ENCODE measurements at regions not wholly inside any gene's neighbourhood (a gene's known extent, or its start where the extent isn't known, plus 50 kb on each side); places are given as distances from the start of the nearest gene placed in this dataset.

DNA sequence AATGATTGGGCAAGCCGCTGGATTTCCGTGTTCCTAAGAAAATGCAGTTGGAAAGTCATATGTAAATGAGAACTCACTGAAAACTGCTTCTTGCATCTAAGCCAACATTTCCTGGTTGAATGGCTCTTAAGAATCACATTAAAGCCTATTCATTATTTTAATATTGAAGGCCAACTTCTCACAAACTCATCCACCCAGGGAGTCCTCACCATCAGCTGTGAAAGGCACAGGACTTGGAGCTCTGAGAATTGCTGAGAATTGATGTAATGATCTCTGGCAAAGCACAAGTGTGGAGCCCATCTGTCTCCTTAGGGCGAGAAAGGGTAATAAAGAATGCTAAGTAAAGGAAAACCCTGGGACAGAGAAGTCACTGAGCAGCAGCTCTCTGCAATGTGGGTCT lies 55.9 kb upstream of the APCDD1 start:
- DNase-seq (ENCODE audit: low spot score): peak; percentile 26

DNA sequence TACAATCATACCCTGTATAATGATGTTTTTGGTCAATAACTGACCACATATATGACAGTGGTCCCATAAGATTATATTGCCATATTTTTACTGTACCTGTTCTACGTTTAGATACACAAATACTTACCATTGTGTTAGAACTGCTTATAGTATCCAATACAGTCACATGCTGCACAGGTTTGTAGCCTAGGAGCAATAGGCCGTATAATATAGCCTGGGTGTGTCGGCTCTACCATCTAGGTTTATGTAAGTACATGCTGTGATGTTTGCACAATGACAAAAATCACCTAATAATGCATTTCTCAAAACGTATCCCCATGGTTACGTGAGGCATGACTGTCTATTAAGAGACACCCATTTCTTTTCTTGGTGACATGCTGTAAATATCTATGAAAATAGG lies 55.0 kb upstream of the APCDD1 start:
- DNase-seq (ENCODE audit: low spot score): no peak

- no peak for DNase-seq (ENCODE audit: low spot score)
These were observed 53.7 kb upstream of the APCDD1 start for GRCh38 chr18:10400534-10401307.

GRCh38 chr18:10401521-10401920 lies 52.9 kb upstream of the APCDD1 start:
- no peak for DNase-seq (ENCODE audit: low spot score)

- no peak for DNase-seq (ENCODE audit: low spot score)
These were observed 52.5 kb upstream of the APCDD1 start for GRCh38 chr18:10401930-10402329.

- no peak for DNase-seq (ENCODE audit: low spot score)
These were observed 51.4 kb upstream of the APCDD1 start for GRCh38 chr18:10402871-10403559.

- DNase-seq (ENCODE audit: low spot score): no peak
These were observed 50.7 kb upstream of the APCDD1 start for GRCh38 chr18:10403708-10404107.

DNA sequence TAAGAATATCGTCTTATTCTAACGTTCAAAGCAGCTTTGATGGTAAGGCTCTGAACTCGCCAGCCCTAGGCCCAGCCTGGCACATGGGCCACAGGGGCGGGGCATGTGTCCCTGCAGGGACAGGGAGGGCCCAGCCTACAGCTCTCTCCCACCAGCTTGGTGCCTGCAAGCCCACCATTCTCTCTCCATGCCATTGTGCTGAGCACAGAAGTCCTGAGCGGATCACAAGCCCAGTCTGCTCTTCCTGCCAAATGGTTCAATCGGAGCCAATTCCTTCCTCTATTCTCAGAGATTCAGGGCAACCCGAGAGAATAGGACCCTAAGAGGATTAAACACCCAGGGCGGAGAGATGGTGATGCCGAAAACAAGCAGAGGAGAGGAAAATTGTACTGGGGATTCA lies 50.3 kb upstream of the APCDD1 start:
- peak; percentile 14 for DNase-seq (ENCODE audit: low spot score)

Measured in cerebellar cortex (tissue), 1 donor.